ENCODE measurements at regions not wholly inside any gene's neighbourhood (a gene's known extent, or its start where the extent isn't known, plus 50 kb on each side); places are given as distances from the start of the nearest gene placed in this dataset.

DNA sequence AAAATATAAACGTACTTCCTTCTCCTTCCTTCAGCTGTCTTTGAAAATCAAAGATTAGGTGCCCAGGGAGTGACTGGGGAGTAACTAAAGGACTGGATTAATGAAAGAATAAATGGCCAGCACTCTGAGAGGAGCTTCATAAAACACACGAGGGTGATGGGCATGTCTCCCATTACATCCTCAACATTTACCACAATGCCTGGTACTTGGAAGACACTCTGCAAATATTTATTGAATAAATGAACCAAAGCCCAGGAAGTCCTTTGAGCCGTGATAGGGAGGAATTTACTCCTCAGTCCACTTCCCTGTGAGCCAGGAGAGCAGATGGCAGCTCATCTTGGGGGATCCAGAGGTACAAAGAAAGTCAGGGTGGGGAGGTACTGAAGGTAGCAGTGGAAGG is 96.3 kb downstream of the RAB11FIP2 start:
- Histone ChIP-seq H3K79me2 (ENCODE audit: control insufficient read depth, insufficient read depth, low read length) (no peaks in the 10 kb centered on the region), H3K27ac (ENCODE audit: insufficient read depth, low read depth, low read length) (no peak overlapping the region), H3K4me3 (replicated peaks in 1 of 3; ENCODE audit: insufficient read depth in 1 of 3, low read depth in 1 of 3, low read length in 3 of 3) (no peak overlapping the region), H3K4me1 (ENCODE audit: control insufficient read depth, extremely low read depth, insufficient read depth, low read length) (no peaks in the 10 kb centered on the region), H3K9ac (replicated peaks; ENCODE audit: extremely low read depth, insufficient read depth, low read length) (no peak overlapping the region), H3K36me3 (ENCODE audit: control insufficient read depth in 2 of 2, extremely low read depth in 1 of 2, insufficient read depth in 2 of 2, low read length in 2 of 2) (no peaks in the 10 kb centered on the region), H3K4me2 (ENCODE audit: insufficient read depth, low read length) (no peak overlapping the region), H4K20me1 (replicated peaks; ENCODE audit: control insufficient read depth, extremely low read depth, insufficient read depth, low read length) (no peaks in the 10 kb centered on the region), H3K9me1 (replicated peaks; ENCODE audit: control insufficient read depth, extremely low read depth, insufficient read depth, low read length) (no peaks in the 10 kb centered on the region), H3K27me3 (ENCODE audit: control insufficient read depth in 2 of 2, insufficient read depth in 2 of 2, low read length in 2 of 2) (no peaks in the 10 kb centered on the region), H2AFZ (ENCODE audit: low read depth, low read length) (no peak overlapping the region), H3K9me3 (replicated peaks; ENCODE audit: control insufficient read depth, insufficient read depth, low read length) (no peaks in the 10 kb centered on the region)
- FAIRE-seq (no peak), DNase-seq (ENCODE audit: low read depth, low spot score) (no peak)
- no peak for TF ChIP-seq POLR2AphosphoS5 (IDR thresholded peaks at IDR 0.05; ENCODE audit: insufficient read depth, low read depth, low read length)
- no peak for TF ChIP-seq JUN (IDR thresholded peaks at IDR 0.05; ENCODE audit: borderline replicate concordance, insufficient read depth, insufficient read length, low read depth)
- TF ChIP-seq, protein P1, sequence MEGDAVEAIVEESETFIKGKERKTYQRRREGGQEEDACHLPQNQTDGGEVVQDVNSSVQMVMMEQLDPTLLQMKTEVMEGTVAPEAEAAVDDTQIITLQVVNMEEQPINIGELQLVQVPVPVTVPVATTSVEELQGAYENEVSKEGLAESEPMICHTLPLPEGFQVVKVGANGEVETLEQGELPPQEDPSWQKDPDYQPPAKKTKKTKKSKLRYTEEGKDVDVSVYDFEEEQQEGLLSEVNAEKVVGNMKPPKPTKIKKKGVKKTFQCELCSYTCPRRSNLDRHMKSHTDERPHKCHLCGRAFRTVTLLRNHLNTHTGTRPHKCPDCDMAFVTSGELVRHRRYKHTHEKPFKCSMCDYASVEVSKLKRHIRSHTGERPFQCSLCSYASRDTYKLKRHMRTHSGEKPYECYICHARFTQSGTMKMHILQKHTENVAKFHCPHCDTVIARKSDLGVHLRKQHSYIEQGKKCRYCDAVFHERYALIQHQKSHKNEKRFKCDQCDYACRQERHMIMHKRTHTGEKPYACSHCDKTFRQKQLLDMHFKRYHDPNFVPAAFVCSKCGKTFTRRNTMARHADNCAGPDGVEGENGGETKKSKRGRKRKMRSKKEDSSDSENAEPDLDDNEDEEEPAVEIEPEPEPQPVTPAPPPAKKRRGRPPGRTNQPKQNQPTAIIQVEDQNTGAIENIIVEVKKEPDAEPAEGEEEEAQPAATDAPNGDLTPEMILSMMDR (IDR thresholded peaks at IDR 0.05; ENCODE audit: extremely low read depth in 1 of 2, insufficient read depth in 1 of 2, low read depth in 1 of 2, low read length in 2 of 2): no peak
- TF ChIP-seq GATA2 (IDR thresholded peaks at IDR 0.05; ENCODE audit: insufficient read depth, insufficient read length, low read depth, low read length): no peak
- TF ChIP-seq POLR2A (IDR thresholded peaks at IDR 0.05; ENCODE audit: low read depth, low read length): no peak
- no peak for TF ChIP-seq MYC (IDR thresholded peaks at IDR 0.05; ENCODE audit: low read depth, low read length)
- TF ChIP-seq, protein P2, sequence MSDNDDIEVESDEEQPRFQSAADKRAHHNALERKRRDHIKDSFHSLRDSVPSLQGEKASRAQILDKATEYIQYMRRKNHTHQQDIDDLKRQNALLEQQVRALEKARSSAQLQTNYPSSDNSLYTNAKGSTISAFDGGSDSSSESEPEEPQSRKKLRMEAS (IDR thresholded peaks at IDR 0.05; ENCODE audit: insufficient read depth, insufficient read length): no peak
- no peak for TF ChIP-seq FOS (IDR thresholded peaks at IDR 0.05; ENCODE audit: borderline replicate concordance, insufficient read depth, low read length)
- intact Hi-C loops (cut with micrococcal nuclease) (no loop called here), dilution Hi-C loops (cut with MboI; ENCODE audit: extremely low pct_ligation_motif_present, low sequenced_read_pairs) (no loop called here)
- ChIA-PET CTCF (no interaction called here), POLR2A (no interaction called here)
- no TSS peak for BruUV-seq (replicated peaks)

Data from endothelial cell of umbilical vein (primary cell).